GM19324 (cell line): ENCODE measurements at regions not wholly inside any gene's neighbourhood (a gene's known extent, or its start where the extent isn't known, plus 50 kb on each side); places are given as distances from the start of the nearest gene placed in this dataset.
"Not testable (repeated sequence)": the region's sequence is repeated elsewhere in the genome, so short reads cannot be mapped to it uniquely, and the experiment has no call there.

Experiments
- ATAC-seq: cut with Tn5 transposase; IDR thresholded peaks from one replicate; pipeline ENCODE4 v1.9.1; 2021; ENCODE audit warnings: mild to moderate bottlenecking, moderate library complexity; ENCODE audit not compliant: unreplicated experiment, low FRiP score

DNA sequence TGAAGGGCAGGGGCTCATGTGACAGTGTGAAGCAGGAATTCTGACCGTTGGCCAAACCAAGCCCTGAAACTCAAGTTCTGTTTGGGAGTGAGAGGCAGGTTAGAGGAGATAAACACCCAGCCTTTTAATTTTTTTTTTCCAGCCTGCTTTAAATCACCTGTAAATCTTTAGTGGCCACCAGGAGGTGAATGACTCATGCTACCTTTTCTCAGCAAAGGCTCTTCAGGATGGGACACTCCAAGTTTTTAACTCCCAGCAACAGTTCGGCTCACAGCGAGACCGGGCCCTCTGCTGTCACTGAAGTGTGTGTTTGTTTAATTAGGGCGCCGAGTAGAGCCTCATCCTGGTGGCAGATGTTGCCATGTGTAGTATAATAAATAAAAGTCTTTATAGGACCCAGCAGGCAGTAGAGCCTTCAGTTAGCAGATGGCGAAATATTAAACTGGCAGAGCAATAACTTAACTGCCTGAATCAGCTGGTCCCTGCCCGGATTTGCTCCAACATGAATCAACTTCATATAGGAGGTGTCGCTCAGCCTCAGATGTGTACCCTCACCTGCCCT is 180.3 kb downstream of the NPIPA7 start:
- ATAC-seq: not testable (repeated sequence)

- ATAC-seq: not testable (repeated sequence)
Observed at GRCh38 chr16:16561532-16561931, 182.6 kb downstream of the NPIPA7 start.

DNA sequence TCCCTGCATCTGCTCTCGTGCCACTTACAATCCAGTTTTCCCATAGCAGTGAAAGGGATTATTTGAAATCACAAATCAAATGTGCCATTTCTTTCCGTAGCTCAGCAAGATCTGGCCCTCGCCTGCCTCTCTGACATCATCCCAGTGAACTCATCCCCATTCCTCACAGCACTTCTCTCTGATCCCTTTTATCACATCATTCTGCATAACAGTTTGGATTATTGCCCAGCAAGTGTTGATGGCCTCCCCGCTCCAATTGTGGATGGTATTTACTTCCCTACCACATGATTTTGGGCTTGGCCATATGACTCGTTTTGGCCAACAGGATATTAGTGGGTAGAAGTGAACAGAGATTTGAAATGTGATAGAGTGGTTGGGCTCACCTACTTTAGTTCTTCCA is 185.0 kb downstream of the NPIPA7 start:
- ATAC-seq: not testable (repeated sequence)

DNA sequence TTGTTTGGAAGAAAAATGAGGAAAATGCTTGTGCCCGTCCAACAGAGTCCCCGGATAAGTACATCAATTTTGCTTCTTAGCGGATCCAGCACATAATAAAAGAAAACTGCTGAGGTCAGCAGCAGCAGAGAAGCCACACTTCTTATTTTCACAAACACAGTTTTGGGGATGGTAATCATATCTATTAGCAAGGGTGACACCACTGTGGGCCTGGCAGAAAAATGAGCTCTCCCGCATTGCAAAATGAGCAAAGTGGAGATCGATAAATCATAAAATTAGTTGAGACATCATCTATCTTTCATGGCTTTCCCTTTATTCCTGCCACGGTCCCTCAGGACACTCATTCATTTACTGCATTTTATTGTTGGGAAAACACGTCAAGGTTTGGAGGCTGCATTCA is 186.4 kb downstream of the NPIPA7 start:
- not testable (repeated sequence) for ATAC-seq

DNA sequence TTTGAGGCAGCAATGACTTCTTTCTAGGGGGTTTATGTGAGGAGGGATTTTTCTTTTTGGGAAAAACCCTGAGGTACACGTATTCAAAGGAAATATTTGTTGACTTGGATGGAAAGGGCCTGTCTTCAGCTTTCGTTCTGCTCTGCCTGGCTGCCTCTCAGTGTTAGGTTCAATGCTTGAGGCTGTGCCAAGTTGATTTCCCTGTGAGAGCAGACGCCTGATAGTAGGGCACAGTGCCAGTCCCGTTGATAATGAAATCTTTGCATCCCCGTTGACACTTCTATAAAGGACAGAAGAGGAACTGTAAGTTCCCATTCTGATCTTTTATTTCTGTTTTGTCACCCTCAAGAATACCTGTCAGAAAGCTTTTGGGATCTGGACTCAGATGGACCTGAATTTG is 191.1 kb downstream of the NPIPA7 start:
- not testable (repeated sequence) for ATAC-seq

DNA sequence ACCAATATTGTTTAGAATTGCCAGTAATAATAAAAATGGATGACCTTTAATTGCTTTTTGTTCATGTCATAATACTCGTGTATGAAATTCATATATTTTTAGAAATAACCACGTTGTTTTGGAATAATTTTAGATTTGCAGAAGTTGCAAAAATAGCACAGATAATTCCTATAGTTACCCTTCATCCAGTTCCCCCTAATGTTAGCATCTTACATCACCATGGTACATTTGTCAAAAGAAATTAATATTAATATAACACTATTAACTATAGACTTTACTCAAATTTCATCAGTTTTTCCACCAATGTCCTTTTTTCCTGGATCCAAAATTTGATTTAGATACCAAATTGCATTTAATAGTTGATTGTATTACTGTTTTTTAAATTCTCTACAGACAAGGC is 191.9 kb downstream of the NPIPA7 start:
- ATAC-seq: not testable (repeated sequence)

GRCh38 chr16:16572130-16572774 is 193.3 kb downstream of the NPIPA7 start:
- not testable (repeated sequence) for ATAC-seq

- not testable (repeated sequence) for ATAC-seq
Observed at GRCh38 chr16:16577062-16577461, 198.1 kb downstream of the NPIPA7 start.

- ATAC-seq: no peak
Observed at GRCh38 chr16:16578701-16579100, 199.8 kb downstream of the NPIPA7 start.

DNA sequence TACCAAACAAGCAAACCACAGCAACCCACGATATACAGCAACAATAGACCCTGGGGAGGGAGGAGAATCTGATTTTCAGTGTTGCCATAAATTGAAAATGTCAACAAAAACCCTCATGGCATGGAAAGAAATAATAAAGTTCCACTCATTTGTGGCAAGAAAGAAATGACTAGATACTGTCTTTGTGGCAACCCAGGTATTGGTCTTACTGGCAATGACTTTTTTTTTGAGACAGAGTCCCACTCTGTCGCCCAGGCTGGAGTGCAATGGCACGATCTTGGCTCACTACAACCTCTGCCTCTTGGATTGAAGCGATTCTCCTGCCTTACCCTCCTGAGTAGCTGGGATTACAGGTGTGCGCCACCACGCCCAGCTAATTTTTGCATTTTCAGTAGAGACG is 204.0 kb downstream of the NPIPA7 start:
- not testable (repeated sequence) for ATAC-seq

GRCh38 chr16:16586073-16586651 is 207.2 kb downstream of the NPIPA7 start:
- ATAC-seq: not testable (repeated sequence)

DNA sequence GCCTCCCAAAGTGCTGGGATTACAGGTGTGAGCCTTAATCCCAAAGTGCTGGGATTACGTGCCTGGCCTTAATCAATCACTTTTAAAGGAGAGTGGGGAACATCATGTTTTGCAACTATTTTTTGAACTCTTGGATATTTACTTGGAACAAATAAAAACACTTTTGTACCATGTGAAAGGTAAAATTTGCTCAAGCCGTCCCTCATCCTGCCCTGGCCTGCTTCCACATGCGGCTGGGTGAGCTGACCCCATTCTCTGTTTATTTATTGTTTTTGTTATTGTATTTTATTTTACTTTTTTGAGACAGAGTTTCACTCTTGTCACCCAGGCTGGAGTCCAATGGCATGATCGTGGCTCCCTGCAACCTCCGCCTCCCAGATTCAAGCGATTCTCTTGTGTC is 208.0 kb downstream of the NPIPA7 start:
- ATAC-seq: not testable (repeated sequence)

GRCh38 chr16:16588436-16588835 is 209.5 kb downstream of the NPIPA7 start:
- ATAC-seq: not testable (repeated sequence)

- not testable (repeated sequence) for ATAC-seq
Observed at GRCh38 chr16:16590654-16591318, 211.8 kb downstream of the NPIPA7 start.

DNA sequence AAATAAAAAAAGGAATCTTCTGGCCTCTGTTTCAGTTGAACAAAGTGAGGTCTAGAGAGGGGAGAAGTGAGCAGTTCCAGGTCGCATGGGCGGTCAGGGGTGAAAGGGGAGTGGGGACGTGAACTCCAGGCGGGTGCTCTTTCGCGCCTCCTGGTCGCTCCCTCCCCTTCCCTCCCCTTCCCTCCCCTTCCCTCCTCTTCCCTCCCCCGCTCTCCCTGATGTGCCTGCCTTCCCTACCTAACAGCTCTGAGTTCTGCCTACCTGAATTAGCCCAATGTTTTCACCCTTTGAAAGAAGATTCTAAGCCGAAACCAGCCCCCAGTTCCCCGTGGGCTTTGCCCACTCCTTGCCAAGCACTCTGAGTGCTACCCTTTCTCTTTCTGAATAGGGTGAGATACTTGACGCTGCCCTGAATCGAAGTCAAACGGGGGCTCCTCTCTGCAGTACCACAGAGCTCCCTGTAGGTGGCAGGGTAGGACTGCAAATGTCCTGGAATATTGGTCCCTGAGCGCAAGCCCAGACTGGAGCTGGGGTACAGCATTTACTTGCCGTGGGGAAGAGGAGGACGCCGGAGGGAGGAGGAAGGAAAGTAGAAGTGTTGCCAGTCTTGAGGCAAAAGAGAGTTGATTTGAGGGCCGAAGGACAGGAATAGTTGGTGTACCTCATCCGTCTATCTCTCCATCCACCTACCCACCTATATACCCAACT is 214.4 kb downstream of the NPIPA7 start:
- ATAC-seq: not testable (repeated sequence)

DNA sequence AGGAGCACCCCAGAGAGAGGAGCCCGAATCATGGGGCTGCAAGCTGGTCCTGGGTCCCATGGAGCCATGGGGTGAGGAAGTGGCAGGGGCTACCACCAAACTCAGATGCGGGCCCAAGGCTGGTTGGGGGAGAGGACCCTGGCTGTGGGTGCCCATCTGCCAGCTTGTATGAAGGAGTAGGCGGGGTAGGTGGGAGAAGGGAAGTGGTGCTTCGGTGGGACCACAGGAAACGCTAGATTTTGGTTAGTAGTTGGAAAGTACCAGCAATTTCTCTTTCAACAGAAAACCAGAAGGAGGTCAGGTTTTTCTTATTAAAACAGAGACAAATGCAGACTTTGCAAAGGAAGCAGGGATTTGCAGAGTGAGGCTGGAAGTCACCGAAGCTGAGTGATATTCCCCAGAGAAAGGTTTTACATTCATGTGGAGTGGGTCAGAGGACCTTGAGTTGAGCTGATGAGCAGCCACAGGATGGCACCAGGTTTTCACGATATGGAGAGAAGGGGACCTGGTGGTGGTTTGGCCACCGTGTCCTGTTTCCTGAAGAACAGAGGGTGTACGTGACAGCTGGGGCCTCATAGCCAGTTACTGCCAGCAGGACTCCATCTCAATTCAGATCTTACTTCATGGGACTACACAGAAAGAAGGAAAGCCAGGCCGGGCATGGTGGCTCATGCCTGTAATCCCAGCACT is 216.2 kb downstream of the NPIPA7 start:
- ATAC-seq: not testable (repeated sequence)

DNA sequence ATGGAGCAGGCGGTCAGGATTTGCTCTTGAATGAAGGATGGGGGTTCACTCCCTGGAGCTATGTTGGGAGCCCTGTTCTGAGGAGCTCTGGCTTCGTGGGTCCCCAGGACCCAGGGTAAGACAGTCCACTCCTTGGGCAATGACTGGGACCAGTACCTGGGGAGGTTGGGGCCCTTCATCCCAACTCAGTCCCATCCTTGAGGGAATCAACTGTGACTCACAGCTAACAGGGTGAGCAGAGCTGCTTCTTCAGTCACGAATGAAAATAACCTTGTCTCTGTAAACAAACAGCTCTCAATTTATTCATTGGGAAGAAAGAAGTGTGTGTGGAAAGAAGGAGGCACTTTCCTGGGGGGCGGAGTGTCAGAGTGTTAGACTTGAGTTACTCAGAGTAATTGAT is 222.3 kb downstream of the NPIPA7 start:
- ATAC-seq: not testable (repeated sequence)

GRCh38 chr16:16607401-16608082 is 228.6 kb downstream of the NPIPA7 start:
- not testable (repeated sequence) for ATAC-seq

GRCh38 chr16:16609627-16610026 is 230.7 kb downstream of the NPIPA7 start:
- not testable (repeated sequence) for ATAC-seq
